GM23248 (cell line): ENCODE measurements at regions not wholly inside any gene's neighbourhood (a gene's known extent, or its start where the extent isn't known, plus 50 kb on each side); places are given as distances from the start of the nearest gene placed in this dataset.

Experiments
- EZH2 ChIP-seq: fragments of 200-600 bp; sonication (generic); IDR thresholded peaks from 2 replicates; pipeline ENCODE4 v1.6.1; 2018; ENCODE audit warnings: antibody characterized with exemption, mild to moderate bottlenecking; ENCODE audit not compliant: insufficient read depth, poor library complexity, severe bottlenecking
- EZH2phosphoT487 ChIP-seq: fragments of 200-600 bp; sonication (generic); IDR thresholded peaks from 2 replicates; pipeline ENCODE4 v1.6.1; 2018; ENCODE audit warnings: antibody characterized with exemption, moderate library complexity, mild to moderate bottlenecking, low read depth; ENCODE audit not compliant: insufficient read depth

DNA sequence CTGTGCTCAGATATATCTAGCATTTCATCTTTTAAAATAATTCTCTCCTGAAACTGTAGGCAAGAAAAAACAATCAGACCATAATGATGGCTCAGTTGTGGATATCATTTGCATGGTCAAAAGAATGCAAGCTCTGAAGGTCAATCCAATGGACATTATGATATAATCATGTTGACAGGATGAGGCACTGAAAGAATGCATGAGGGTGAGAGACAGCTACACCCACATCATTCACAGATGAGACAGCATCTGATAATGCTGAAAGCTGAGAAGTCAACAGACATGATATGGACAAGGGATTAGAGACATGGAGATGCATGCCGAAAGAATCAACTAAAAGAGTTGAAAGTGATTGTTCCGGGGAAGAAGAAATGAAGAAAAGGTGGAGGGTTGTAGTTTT is 346.4 kb upstream of the CDH5 start:
- TF ChIP-seq EZH2 (no peak), EZH2phosphoT487 (no peak)
